Activated T-helper 2 cell treated with anti-CD3 and anti-CD28 coated beads, Interferon-gamma antibody, Interleukin-2, Interleukin-4, amounts not matched to agents 10 μg/mL and 5 μg/mL and 100 μg/mL, durations not matched to agents 14 hours and 24 hours and 36 hours (primary cell): ENCODE measurements at regions not wholly inside any gene's neighbourhood (a gene's known extent, or its start where the extent isn't known, plus 50 kb on each side); places are given as distances from the start of the nearest gene placed in this dataset.
"Not testable (repeated sequence)": the region's sequence is repeated elsewhere in the genome, so short reads cannot be mapped to it uniquely, and the experiment has no call there.

Experiments
- DNase-seq: peaks from one replicate; pipeline ENCODE4 v3.0.0; 2021; ENCODE audit warnings: low spot score
- H3K27ac Mint-ChIP-seq: one replicate; pipeline ENCODE4 v1.8.0; 2021; ENCODE audit warnings: mixed read lengths
- H3K27me3 Mint-ChIP-seq: one replicate; pipeline ENCODE4 v1.8.0; 2021; ENCODE audit warnings: low read depth, mixed read lengths
- H3K36me3 Mint-ChIP-seq: one replicate; pipeline ENCODE4 v1.8.0; 2021; ENCODE audit warnings: low read depth, mixed read lengths
- H3K4me1 Mint-ChIP-seq: one replicate; pipeline ENCODE4 v1.8.0; 2021; ENCODE audit warnings: low read depth, mixed read lengths
- H3K4me3 Mint-ChIP-seq: one replicate; pipeline ENCODE4 v1.8.0; 2021; ENCODE audit warnings: low read depth, mild to moderate bottlenecking, moderate library complexity, mixed read lengths
- H3K9me3 Mint-ChIP-seq: one replicate; pipeline ENCODE4 v1.8.0; 2021; ENCODE audit warnings: mixed read lengths
- intact Hi-C: fragments of 100-400 bp; cut with micrococcal nuclease; formaldehyde crosslinking; loops from one replicate; pipeline ENCODE4 v1.15.1; 2023

DNA sequence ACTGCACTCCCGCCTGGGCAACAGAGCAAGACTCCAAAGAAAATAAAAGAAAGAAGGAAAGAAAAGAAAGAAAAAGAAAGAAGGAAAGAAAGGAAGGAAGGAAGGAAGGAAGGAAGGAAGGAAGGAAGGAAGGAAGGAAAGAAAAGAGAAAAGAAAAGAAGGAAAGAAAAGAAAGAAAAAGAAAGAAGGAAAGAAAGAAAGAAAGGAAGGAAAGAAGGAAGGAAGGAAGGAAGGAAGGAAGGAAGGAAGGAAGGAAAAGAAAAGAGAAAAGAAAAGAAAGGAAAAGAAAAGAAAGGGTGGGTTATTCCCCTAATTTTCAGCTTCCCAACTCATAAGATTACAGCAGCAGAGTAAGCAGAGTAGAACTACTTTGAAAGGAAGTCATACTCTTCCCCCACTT lies 64.4 kb downstream of the TMEM200C start:
- H3K4me3 Mint-ChIP-seq, H3K4me1 Mint-ChIP-seq, H3K27ac Mint-ChIP-seq, H3K36me3 Mint-ChIP-seq, H3K27me3 Mint-ChIP-seq, H3K9me3 Mint-ChIP-seq, DNase-seq, intact Hi-C loops: not testable (repeated sequence)

DNA sequence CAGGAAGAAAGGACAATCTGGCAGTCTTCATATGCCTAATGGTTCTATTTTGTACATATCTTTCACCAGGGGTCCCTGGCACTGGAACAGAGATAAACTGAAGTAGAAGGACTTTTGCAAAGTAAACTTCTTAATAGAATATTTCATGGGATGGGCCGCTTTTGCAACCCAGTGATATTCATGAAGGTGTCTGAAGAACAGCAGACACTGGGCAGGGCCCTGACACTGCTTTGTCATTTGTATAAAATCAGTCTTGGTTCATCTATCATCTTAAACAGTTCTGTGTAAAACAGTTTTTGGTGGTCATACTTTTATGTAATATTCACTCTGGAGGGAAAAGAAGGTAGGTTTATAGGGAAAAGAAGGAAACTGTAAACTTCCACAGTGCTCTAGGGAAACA lies 66.4 kb downstream of the TMEM200C start:
- Mint-ChIP-seq H3K27me3 (no peaks in the 10 kb centered on the region), H3K9me3 (no peaks in the 10 kb centered on the region), H3K36me3 (no peaks in the 10 kb centered on the region), H3K4me1 (no peaks in the 10 kb centered on the region), H3K27ac (no peak overlapping the region), H3K4me3 (no peak overlapping the region)
- intact Hi-C loops: no loop called here
- DNase-seq: no peak

DNA sequence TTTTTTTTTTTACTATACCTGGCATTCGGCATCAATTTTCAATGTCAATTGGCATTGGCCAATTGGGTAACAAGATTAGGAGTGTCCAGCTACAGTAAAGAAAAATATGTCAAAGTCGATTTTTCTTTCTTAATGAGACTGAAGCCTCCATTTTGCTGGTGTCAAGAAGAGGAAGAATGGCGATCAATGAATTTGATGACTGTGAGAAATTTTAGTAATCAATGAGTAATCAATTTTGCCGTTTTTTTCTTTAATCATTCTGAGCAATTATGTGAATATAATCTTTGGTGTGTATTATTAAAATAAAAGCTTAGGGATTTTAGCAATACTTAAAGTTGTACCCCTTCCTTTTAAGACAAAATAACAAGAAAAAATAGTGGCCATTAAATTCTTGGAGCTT lies 69.7 kb downstream of the TMEM200C start:
- Mint-ChIP-seq H3K27ac (no peak overlapping the region), H3K4me1 (no peaks in the 10 kb centered on the region), H3K36me3 (no peaks in the 10 kb centered on the region), H3K27me3 (no peaks in the 10 kb centered on the region), H3K4me3 (no peak overlapping the region), H3K9me3 (no peaks in the 10 kb centered on the region)
- intact Hi-C loops: no loop called here
- no peak for DNase-seq

DNA sequence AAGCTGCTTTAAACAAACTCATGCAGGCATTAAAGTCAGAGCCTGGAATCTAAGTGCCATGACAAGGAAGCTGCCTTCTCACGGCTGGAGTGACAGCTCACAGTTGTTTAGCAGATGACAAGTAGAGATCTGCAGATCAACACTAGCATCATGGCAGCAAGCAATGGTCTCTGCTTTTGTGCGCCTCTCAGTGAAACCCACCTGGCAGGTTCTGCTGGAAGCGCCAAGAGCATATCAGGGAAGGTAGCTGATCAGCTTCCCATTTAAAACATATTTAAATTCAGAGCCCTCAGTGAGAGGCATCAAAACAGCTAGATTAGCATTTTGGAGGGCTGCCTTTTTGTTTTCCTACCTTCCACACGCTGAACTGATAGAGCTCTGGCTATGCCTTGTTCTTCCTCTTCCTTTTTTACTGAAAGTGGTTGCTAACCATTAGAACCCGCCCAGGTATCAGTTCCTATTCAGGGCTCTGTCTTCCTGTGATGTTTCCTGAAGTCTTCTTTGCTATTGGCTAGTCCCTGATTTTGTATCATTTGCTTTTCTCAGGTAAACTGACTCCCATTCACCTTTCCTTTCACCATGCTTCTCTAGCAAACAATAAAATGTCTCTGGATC lies 70.8 kb downstream of the TMEM200C start:
- H3K9me3 Mint-ChIP-seq: no peaks in the 10 kb centered on the region

DNA sequence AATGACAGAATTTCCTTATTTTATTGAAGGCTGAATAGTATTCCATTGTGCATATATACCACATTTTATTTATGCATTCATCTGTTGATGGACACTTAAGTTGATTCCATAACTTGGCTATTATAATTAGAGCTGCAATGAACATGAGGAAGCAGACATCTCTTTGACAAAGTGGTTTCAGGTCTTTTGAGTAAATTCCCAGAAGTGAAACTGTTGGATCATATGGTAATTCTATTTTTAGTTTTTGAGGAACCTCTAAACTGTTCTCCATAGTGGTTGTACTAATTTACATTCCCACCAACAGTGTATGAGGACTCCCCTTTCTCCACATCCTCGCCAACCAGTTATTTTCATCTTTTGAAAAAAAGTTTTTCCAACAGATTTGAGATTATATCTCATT lies 77.5 kb downstream of the TMEM200C start:
- intact Hi-C loops: no loop called here
- Mint-ChIP-seq H3K27ac (no peak overlapping the region), H3K4me3 (no peak overlapping the region), H3K4me1 (no peaks in the 10 kb centered on the region), H3K36me3 (no peaks in the 10 kb centered on the region), H3K27me3 (no peaks in the 10 kb centered on the region), H3K9me3 (no peaks in the 10 kb centered on the region)
- DNase-seq: no peak

More for the DNA sequence above, 70.8 kb downstream of the TMEM200C start:
- no peaks in the 10 kb centered on the region for H3K4me1 Mint-ChIP-seq
- H3K27me3 Mint-ChIP-seq: no peaks in the 10 kb centered on the region
- H3K27ac Mint-ChIP-seq: no peak overlapping the region
- DNase-seq: no peak
- no peaks in the 10 kb centered on the region for H3K36me3 Mint-ChIP-seq
- no peak overlapping the region for H3K4me3 Mint-ChIP-seq
- intact Hi-C loops: no loop called here

DNA sequence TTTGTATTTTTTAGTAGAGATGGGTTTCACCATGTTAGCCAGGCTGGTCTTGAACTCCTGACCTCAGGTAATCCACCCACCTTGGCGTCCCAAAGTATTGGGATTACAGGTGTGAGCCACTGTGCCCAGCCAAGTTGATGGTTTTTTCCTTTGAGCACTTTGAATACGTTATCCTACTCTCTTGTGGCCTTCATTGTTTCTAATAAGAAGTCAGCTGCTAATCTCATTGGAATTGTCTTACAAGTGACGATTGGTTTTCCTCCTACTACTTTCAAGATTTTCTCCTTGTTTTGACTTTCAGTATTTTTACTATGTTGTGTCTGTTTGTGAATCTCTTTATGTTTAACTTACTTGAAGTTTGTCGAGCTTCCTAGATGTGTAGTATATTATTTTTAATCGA lies 88.5 kb downstream of the TMEM200C start:
- Mint-ChIP-seq H3K4me3 (no peak overlapping the region), H3K27me3 (no peaks in the 10 kb centered on the region), H3K36me3 (no peaks in the 10 kb centered on the region), H3K4me1 (no peaks in the 10 kb centered on the region), H3K9me3 (peaks cover 28% of the 10 kb centered on the region), H3K27ac (no peak overlapping the region)
- DNase-seq: no peak
- intact Hi-C loops: no loop called here

DNA sequence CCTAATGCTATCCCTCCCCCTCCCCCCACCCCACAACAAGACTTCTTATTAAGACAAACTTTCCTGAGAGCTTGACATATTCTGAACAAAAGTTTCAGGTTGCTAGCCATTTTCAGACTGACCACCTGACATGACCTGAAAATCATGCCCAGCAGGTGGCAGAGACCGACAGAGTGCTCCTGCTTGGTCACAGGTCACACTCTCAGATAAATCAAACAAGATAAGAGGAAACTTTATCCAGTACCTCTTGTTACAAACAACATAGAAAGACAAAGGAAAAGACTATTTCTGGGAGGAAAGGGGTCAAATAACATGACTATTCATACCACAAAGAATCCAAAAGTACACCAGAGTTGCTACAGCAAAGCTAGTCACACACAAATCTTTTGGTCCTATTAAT lies 107.4 kb downstream of the TMEM200C start:
- Mint-ChIP-seq H3K4me3 (no peak overlapping the region), H3K4me1 (no peaks in the 10 kb centered on the region), H3K27ac (no peak overlapping the region), H3K27me3 (no peaks in the 10 kb centered on the region), H3K9me3 (peaks cover 9% of the 10 kb centered on the region), H3K36me3 (no peaks in the 10 kb centered on the region)
- intact Hi-C loops: no loop called here
- no peak for DNase-seq

DNA sequence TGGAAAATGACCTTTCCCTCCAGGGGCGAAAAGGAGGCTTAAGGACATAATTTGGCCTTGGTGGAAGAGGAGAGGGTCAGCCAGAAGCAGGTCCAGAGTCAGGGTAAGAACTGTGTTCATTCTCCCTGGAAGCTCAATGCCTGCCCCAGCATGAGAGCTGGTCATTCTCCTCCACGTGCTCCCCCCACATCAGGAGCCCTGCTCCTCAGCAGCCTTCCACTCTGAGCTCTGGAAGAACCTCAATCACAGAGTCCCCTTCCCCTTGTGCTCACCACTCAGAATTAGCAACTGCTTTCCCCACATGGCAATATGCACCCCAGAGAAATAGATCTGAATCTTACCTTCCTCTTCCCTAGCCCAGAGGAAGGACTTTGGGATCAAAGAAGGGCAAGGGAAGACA lies 115.4 kb downstream of the TMEM200C start:
- no peak overlapping the region for H3K4me3 Mint-ChIP-seq
- no peaks in the 10 kb centered on the region for H3K36me3 Mint-ChIP-seq
- no peak for DNase-seq
- no peaks in the 10 kb centered on the region for H3K27me3 Mint-ChIP-seq
- no peaks in the 10 kb centered on the region for H3K4me1 Mint-ChIP-seq
- intact Hi-C loops: no loop called here
- H3K27ac Mint-ChIP-seq: no peak overlapping the region
- no peaks in the 10 kb centered on the region for H3K9me3 Mint-ChIP-seq

DNA sequence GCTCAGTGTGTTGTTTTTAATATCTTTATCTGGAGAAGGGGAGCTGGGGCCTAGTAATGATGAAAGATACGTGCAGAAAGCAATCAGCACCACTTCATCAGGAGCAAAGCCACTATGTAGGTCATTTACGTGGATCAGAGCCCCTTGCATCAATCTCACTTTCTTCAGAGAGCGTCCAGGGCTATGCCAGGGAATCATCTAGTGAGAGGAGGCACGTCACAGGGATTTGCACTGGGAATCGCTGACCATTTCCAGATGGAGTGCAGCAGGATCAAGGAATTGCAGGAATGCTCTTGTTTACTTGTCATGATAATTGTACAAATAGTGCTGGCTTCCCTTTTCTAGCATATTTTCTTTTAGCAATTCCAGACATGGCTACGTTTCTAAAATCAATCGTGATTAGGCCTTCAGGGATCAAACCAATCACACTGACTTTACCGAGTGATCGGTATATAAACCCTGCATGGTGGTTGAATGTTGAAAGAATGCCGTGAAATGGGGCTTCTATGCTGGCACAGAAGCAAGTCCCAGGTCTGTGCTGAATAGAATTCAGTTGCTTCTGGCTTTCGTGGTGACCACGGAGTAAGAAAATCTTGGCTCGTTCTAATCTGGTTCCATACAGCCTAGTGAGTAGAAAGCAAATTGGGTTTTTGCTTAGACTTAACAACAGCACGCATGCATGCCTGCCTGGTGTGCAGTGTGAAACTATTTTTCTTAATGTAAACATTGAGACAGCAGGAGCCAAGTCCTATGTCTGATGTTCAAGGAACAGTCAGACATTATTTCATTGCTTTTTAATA lies 122.8 kb downstream of the TMEM200C start:
- no peak overlapping the region for H3K27ac Mint-ChIP-seq

DNA sequence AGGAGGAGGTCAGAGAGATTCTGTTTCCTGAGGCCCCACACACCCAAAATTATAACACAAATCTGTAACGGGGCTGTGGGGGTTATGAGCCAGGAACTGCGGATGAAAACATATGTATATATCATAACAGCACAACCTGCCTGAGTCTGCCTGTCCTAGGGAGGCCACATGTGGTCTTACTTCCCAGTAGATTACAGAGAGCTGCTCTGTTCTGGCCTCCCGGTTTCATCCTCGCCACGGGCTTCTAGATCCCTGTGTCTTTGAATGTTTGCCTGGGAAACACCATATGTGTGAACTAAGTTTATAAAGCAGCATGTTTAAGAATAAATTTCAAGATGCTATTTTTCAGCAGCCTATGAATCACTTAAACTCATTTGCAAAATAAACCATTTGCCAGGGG lies 124.0 kb downstream of the TMEM200C start:
- H3K27ac Mint-ChIP-seq: no peak overlapping the region
- H3K9me3 Mint-ChIP-seq: no peaks in the 10 kb centered on the region
- H3K4me3 Mint-ChIP-seq: no peak overlapping the region
- intact Hi-C loops: no loop called here
- H3K27me3 Mint-ChIP-seq: no peaks in the 10 kb centered on the region
- H3K36me3 Mint-ChIP-seq: no peaks in the 10 kb centered on the region
- DNase-seq: no peak
- H3K4me1 Mint-ChIP-seq: no peaks in the 10 kb centered on the region

More for the DNA sequence above, 122.8 kb downstream of the TMEM200C start:
- H3K4me1 Mint-ChIP-seq: no peaks in the 10 kb centered on the region
- H3K4me3 Mint-ChIP-seq: no peak overlapping the region
- no peaks in the 10 kb centered on the region for H3K36me3 Mint-ChIP-seq
- intact Hi-C loops: no loop called here
- DNase-seq: no peak
- H3K9me3 Mint-ChIP-seq: no peaks in the 10 kb centered on the region
- H3K27me3 Mint-ChIP-seq: no peaks in the 10 kb centered on the region

DNA sequence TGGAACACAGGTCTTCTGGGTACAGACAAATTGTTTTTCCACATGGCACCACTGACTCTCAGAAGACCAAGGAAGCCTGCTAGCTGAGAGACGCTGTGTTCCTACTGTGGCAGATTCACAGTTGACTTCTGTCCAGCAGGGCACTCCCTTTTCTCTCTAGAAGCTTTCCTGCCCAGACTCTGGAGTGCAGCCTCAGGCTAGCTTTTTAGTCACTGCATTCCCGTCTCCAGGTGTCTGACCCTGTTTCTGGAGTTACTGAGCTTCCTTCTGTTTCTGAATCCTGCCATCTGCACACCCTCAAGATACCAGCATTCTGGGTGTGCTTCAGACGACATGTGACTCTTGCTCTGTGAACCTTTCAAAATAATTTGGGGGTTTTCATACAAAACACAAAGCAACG lies 125.1 kb downstream of the TMEM200C start:
- Mint-ChIP-seq H3K27ac (no peak overlapping the region), H3K9me3 (no peaks in the 10 kb centered on the region), H3K27me3 (no peaks in the 10 kb centered on the region), H3K4me1 (no peaks in the 10 kb centered on the region), H3K4me3 (no peak overlapping the region), H3K36me3 (no peaks in the 10 kb centered on the region)
- intact Hi-C loops: no loop called here
- no peak for DNase-seq

DNA sequence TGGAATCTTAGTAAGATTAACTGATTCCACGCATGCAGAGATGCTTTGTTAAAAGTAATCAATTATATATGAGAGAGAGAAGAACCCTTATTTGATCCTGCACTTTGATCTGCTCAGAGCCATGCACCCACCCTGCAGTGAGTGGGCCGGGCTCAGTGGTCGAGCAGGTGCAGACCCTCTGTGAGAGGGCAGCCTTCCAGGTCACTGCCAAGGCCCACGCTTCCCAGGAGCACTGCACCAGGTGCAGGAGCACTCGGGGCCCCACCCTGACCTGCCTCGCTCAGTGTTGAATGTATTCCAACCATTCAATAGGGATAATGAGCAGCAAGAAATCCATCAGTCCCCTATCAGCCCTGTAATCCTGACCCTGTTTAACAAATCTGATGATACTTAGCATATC lies 126.9 kb downstream of the TMEM200C start:
- Mint-ChIP-seq H3K4me1 (no peaks in the 10 kb centered on the region), H3K27me3 (no peaks in the 10 kb centered on the region), H3K4me3 (no peak overlapping the region), H3K27ac (no peak overlapping the region), H3K9me3 (no peaks in the 10 kb centered on the region), H3K36me3 (no peaks in the 10 kb centered on the region)
- DNase-seq: no peak
- intact Hi-C loops: no loop called here

DNA sequence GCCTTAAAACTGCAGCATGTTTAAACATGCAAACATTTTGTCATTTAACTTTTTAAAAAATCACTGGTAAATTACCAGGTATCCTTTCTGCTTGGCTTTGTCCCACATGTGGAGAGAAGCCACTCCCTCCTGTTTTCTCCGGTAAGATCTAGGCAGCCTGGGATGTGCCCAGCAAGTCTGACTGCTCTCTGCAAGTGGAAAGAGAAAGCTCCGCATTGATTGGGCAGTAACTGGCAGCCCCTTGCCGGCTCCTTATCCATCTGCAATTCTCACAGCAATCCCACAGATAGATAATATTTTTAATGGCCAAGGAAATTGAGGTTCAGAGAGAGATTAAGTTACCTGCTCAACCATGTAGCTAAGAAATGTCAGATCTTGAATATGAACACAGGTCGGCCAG lies 136.1 kb downstream of the TMEM200C start:
- H3K27ac Mint-ChIP-seq: no peak overlapping the region
- intact Hi-C loops: no loop called here

More for the DNA sequence above, 136.1 kb downstream of the TMEM200C start:
- no peaks in the 10 kb centered on the region for H3K9me3 Mint-ChIP-seq
- no peaks in the 10 kb centered on the region for H3K27me3 Mint-ChIP-seq
- H3K36me3 Mint-ChIP-seq: no peaks in the 10 kb centered on the region
- H3K4me1 Mint-ChIP-seq: no peaks in the 10 kb centered on the region
- no peak overlapping the region for H3K4me3 Mint-ChIP-seq
- no peak for DNase-seq
